Activated CD4-positive, alpha-beta memory T cell treated with anti-CD3 and anti-CD28 coated beads, Interleukin-2, amount 10 ng/mL, durations not matched to agents 7 days and 5 days (primary cell): ENCODE measurements at regions not wholly inside any gene's neighbourhood (a gene's known extent, or its start where the extent isn't known, plus 50 kb on each side); places are given as distances from the start of the nearest gene placed in this dataset.

ENCODE experiments used
- CTCF ChIA-PET: fragments of 350-600 bp; sonication (Branson Sonifier 250); formaldehyde crosslinking; loops from one replicate; lab custom pipeline; 2021; ENCODE audit warnings: antibody characterized with exemption, inconsistent platforms; lab: Charles Lee
- POLR2A ChIA-PET: fragments of 350-600 bp; sonication (Branson Sonifier 250); formaldehyde crosslinking; loops from one replicate; lab custom pipeline; 2021; ENCODE audit warnings: antibody characterized with exemption; lab: Charles Lee
- DNase-seq: peaks from one replicate; pipeline ENCODE4 v3.0.0-alpha.2; 2020
- H3K27ac Mint-ChIP-seq: one replicate; pipeline ENCODE4 v1.8.0; 2021; ENCODE audit warnings: mild to moderate bottlenecking, mixed read lengths
- H3K27me3 Mint-ChIP-seq: one replicate; pipeline ENCODE4 v1.8.0; 2021; ENCODE audit warnings: mixed read lengths
- H3K36me3 Mint-ChIP-seq: one replicate; pipeline ENCODE4 v1.8.0; 2021; ENCODE audit warnings: low read depth, mixed read lengths
- H3K4me1 Mint-ChIP-seq: one replicate; pipeline ENCODE4 v1.8.0; 2021; ENCODE audit warnings: mixed read lengths
- H3K4me3 Mint-ChIP-seq: one replicate; pipeline ENCODE4 v1.8.0; 2021; ENCODE audit warnings: mild to moderate bottlenecking, mixed read lengths
- H3K9me3 Mint-ChIP-seq: one replicate; pipeline ENCODE4 v1.8.0; 2021; ENCODE audit warnings: mixed read lengths

- no peak for DNase-seq
- Mint-ChIP-seq H3K27ac (no peak overlapping the region), H3K4me1 (peaks cover 12% of the 10 kb centered on the region), H3K4me3 (no peak overlapping the region), H3K27me3 (no peaks in the 10 kb centered on the region), H3K36me3 (no peaks in the 10 kb centered on the region), H3K9me3 (no peaks in the 10 kb centered on the region)
- ChIA-PET POLR2A (no interaction called here), CTCF (interaction anchor here (1.1 kb wide), 1 partner anchor 659 kb away, joined by 3 read pairs; no protein-coding TSS in a partner anchor)
Measured at GRCh38 chr21:35404247-35404646, 355.1 kb upstream of the RUNX1 start.

GRCh38 chr21:35402061-35402460, 353.0 kb upstream of the RUNX1 start:
- POLR2A ChIA-PET = no interaction called here
- Mint-ChIP-seq H3K9me3 (no peaks in the 10 kb centered on the region), H3K4me3 (no peak overlapping the region), H3K4me1 (peaks cover 14% of the 10 kb centered on the region), H3K27me3 (no peaks in the 10 kb centered on the region), H3K36me3 (no peaks in the 10 kb centered on the region), H3K27ac (no peak overlapping the region)
- no peak for DNase-seq
- CTCF ChIA-PET = interaction anchor here (1.2 to 3.0 kb wide), 4 partner anchors 351 to 708 kb away, joined by 3 to 31 read pairs (median 8); no protein-coding TSS in a partner anchor

GRCh38 chr21:35401476-35401875, 352.4 kb upstream of the RUNX1 start:
- no peaks in the 10 kb centered on the region for H3K36me3 Mint-ChIP-seq
- H3K27ac Mint-ChIP-seq = no peak overlapping the region
- CTCF ChIA-PET = interaction anchor here (0.5 to 3.2 kb wide), 13 partner anchors 344 to 1550 kb away, joined by 3 to 31 read pairs (median 8); no protein-coding TSS in a partner anchor
- POLR2A ChIA-PET = interaction anchor here (2.2 kb wide), 1 partner anchor 511 kb away, joined by 7 read pairs; no protein-coding TSS in a partner anchor
- H3K4me1 Mint-ChIP-seq = peaks cover 14% of the 10 kb centered on the region
- H3K9me3 Mint-ChIP-seq = no peaks in the 10 kb centered on the region
- DNase-seq = no peak
- H3K4me3 Mint-ChIP-seq = no peak overlapping the region
- H3K27me3 Mint-ChIP-seq = no peaks in the 10 kb centered on the region

GRCh38 chr21:35400233-35400939, 351.3 kb upstream of the RUNX1 start:
- H3K4me1 Mint-ChIP-seq = peaks cover 14% of the 10 kb centered on the region
- CTCF ChIA-PET = interaction anchor here (0.6 to 3.2 kb wide), 15 partner anchors 184 to 706 kb away, joined by 3 to 31 read pairs (median 8); no protein-coding TSS in a partner anchor
- POLR2A ChIA-PET = interaction anchor here (0.6 to 2.2 kb wide), 3 partner anchors 510 to 655 kb away, joined by 3 to 7 read pairs (median 3); no protein-coding TSS in a partner anchor
- H3K27ac Mint-ChIP-seq = no peak overlapping the region
- H3K27me3 Mint-ChIP-seq = no peaks in the 10 kb centered on the region
- H3K9me3 Mint-ChIP-seq = no peaks in the 10 kb centered on the region
- no peaks in the 10 kb centered on the region for H3K36me3 Mint-ChIP-seq
- peak; percentile 27 for DNase-seq
- no peak overlapping the region for H3K4me3 Mint-ChIP-seq

GRCh38 chr21:35399706-35400105, 350.6 kb upstream of the RUNX1 start:
- POLR2A ChIA-PET = interaction anchor here (0.9 to 2.2 kb wide), 2 partner anchors 510 to 654 kb away, joined by 3 to 7 read pairs; no protein-coding TSS in a partner anchor

GRCh38 chr21:35399002-35399530, 350.0 kb upstream of the RUNX1 start:
- Mint-ChIP-seq H3K9me3 (no peaks in the 10 kb centered on the region), H3K36me3 (no peaks in the 10 kb centered on the region), H3K27ac (no peak overlapping the region), H3K27me3 (no peaks in the 10 kb centered on the region), H3K4me3 (no peak overlapping the region), H3K4me1 (peaks cover 14% of the 10 kb centered on the region)
- POLR2A ChIA-PET = interaction anchor here (2.2 kb wide), 1 partner anchor 509 kb away, joined by 7 read pairs; no protein-coding TSS in a partner anchor
- CTCF ChIA-PET = interaction anchor here (1.6 to 3.2 kb wide), 10 partner anchors 348 to 705 kb away, joined by 3 to 31 read pairs (median 10); no protein-coding TSS in a partner anchor
- no peak for DNase-seq

More at GRCh38 chr21:35399706-35400105, 350.6 kb upstream of the RUNX1 start:
- H3K4me1 Mint-ChIP-seq = peaks cover 14% of the 10 kb centered on the region
- CTCF ChIA-PET = interaction anchor here (0.6 to 3.2 kb wide), 15 partner anchors 183 to 706 kb away, joined by 3 to 31 read pairs (median 8); no protein-coding TSS in a partner anchor
- no peaks in the 10 kb centered on the region for H3K27me3 Mint-ChIP-seq
- H3K27ac Mint-ChIP-seq = no peak overlapping the region
- H3K9me3 Mint-ChIP-seq = no peaks in the 10 kb centered on the region
- no peak overlapping the region for H3K4me3 Mint-ChIP-seq
- H3K36me3 Mint-ChIP-seq = no peaks in the 10 kb centered on the region
- DNase-seq = no peak

- no peak overlapping the region for H3K4me3 Mint-ChIP-seq
- ChIA-PET CTCF (interaction anchor here (0.8 to 3.2 kb wide), 4 partner anchors 347 to 653 kb away, joined by 3 to 18 read pairs (median 3); no protein-coding TSS in a partner anchor), POLR2A (no interaction called here)
- no peak overlapping the region for H3K27ac Mint-ChIP-seq
- H3K4me1 Mint-ChIP-seq = peaks cover 14% of the 10 kb centered on the region
- H3K9me3 Mint-ChIP-seq = no peaks in the 10 kb centered on the region
- no peaks in the 10 kb centered on the region for H3K36me3 Mint-ChIP-seq
- H3K27me3 Mint-ChIP-seq = no peaks in the 10 kb centered on the region
- no peak for DNase-seq
Measured at GRCh38 chr21:35398346-35398982, 349.4 kb upstream of the RUNX1 start.

- no peaks in the 10 kb centered on the region for H3K27me3 Mint-ChIP-seq
- POLR2A ChIA-PET = no interaction called here
- no peak for DNase-seq
- no peaks in the 10 kb centered on the region for H3K36me3 Mint-ChIP-seq
- no peak overlapping the region for H3K27ac Mint-ChIP-seq
- peaks cover 14% of the 10 kb centered on the region for H3K4me1 Mint-ChIP-seq
- H3K9me3 Mint-ChIP-seq = no peaks in the 10 kb centered on the region
- CTCF ChIA-PET = interaction anchor here (0.8 to 0.9 kb wide), 3 partner anchors 346 to 652 kb away, joined by 3 read pairs; no protein-coding TSS in a partner anchor
- H3K4me3 Mint-ChIP-seq = no peak overlapping the region
Measured at GRCh38 chr21:35397781-35398180, 348.7 kb upstream of the RUNX1 start.

- Mint-ChIP-seq H3K27me3 (no peaks in the 10 kb centered on the region), H3K4me3 (no peak overlapping the region), H3K4me1 (peaks cover 14% of the 10 kb centered on the region), H3K9me3 (no peaks in the 10 kb centered on the region), H3K27ac (no peak overlapping the region), H3K36me3 (no peaks in the 10 kb centered on the region)
- ChIA-PET POLR2A (no interaction called here), CTCF (interaction anchor here (1.3 kb wide), 1 partner anchor 651 kb away, joined by 3 read pairs; no protein-coding TSS in a partner anchor)
- no peak for DNase-seq
Measured at GRCh38 chr21:35396655-35397054, 347.6 kb upstream of the RUNX1 start.

- Mint-ChIP-seq H3K27ac (no peak overlapping the region), H3K36me3 (no peaks in the 10 kb centered on the region), H3K27me3 (no peaks in the 10 kb centered on the region), H3K9me3 (no peaks in the 10 kb centered on the region), H3K4me1 (peaks cover 14% of the 10 kb centered on the region), H3K4me3 (no peak overlapping the region)
- ChIA-PET CTCF (interaction anchor here (0.5 to 1.3 kb wide), 2 partner anchors 125 to 650 kb away, joined by 3 to 4 read pairs; no protein-coding TSS in a partner anchor), POLR2A (no interaction called here)
- DNase-seq = no peak
Measured at GRCh38 chr21:35395728-35396127, 346.6 kb upstream of the RUNX1 start.

GRCh38 chr21:35394634-35395369, 345.7 kb upstream of the RUNX1 start:
- H3K4me3 Mint-ChIP-seq = no peak overlapping the region
- H3K4me1 Mint-ChIP-seq = peaks cover 9% of the 10 kb centered on the region
- ChIA-PET POLR2A (no interaction called here), CTCF (no interaction called here)
- no peak overlapping the region for H3K27ac Mint-ChIP-seq
- H3K36me3 Mint-ChIP-seq = no peaks in the 10 kb centered on the region
- no peaks in the 10 kb centered on the region for H3K9me3 Mint-ChIP-seq
- H3K27me3 Mint-ChIP-seq = no peaks in the 10 kb centered on the region
- DNase-seq = no peak

GRCh38 chr21:35394049-35394448, 344.9 kb upstream of the RUNX1 start:
- no peak for DNase-seq
- Mint-ChIP-seq H3K4me3 (no peak overlapping the region), H3K4me1 (peaks cover 5% of the 10 kb centered on the region), H3K27me3 (no peaks in the 10 kb centered on the region), H3K27ac (no peak overlapping the region), H3K36me3 (no peaks in the 10 kb centered on the region), H3K9me3 (no peaks in the 10 kb centered on the region)
- CTCF ChIA-PET = no interaction called here
- POLR2A ChIA-PET = no interaction called here
